ENCODE measurements at regions not wholly inside any gene's neighbourhood (a gene's known extent, or its start where the extent isn't known, plus 50 kb on each side); places are given as distances from the start of the nearest gene placed in this dataset.
"Not testable (repeated sequence)": the region's sequence is repeated elsewhere in the genome, so short reads cannot be mapped to it uniquely, and the experiment has no call there.

- Mint-ChIP-seq H3K27me3 (ENCODE audit: low read depth) (no peaks in the 10 kb centered on the region), H3K27ac (no peak overlapping the region), H3K4me1 (no peaks in the 10 kb centered on the region), H3K4me3 (no peak overlapping the region), H3K36me3 (no peaks in the 10 kb centered on the region), H3K9me3 (peaks cover 7% of the 10 kb centered on the region)
- no peak for DNase-seq (ENCODE audit: low spot score in 2 of 2, unreplicated experiment in 2 of 2)
- TF ChIP-seq CTCF (IDR thresholded peaks at IDR 0.05; ENCODE audit: unreplicated experiment) = no peak
Measured at GRCh38 chr4:59712470-59712869, 1487.7 kb upstream of the ADGRL3 start.

GRCh38 chr4:59724286-59724685 lies 1475.8 kb upstream of the ADGRL3 start:
- H3K9me3 Mint-ChIP-seq = peaks cover 35% of the 10 kb centered on the region
- DNase-seq (ENCODE audit: low spot score in 2 of 2, unreplicated experiment in 2 of 2); H3K27me3 Mint-ChIP-seq (ENCODE audit: low read depth); H3K4me3 Mint-ChIP-seq; H3K4me1 Mint-ChIP-seq; H3K27ac Mint-ChIP-seq: not testable (repeated sequence)
- peaks cover 10% of the 10 kb centered on the region for H3K36me3 Mint-ChIP-seq

- H3K4me3 Mint-ChIP-seq = no peak overlapping the region
- H3K9me3 Mint-ChIP-seq = peaks cover 16% of the 10 kb centered on the region
- no peaks in the 10 kb centered on the region for H3K27me3 Mint-ChIP-seq (ENCODE audit: low read depth)
- H3K27ac Mint-ChIP-seq = no peak overlapping the region
- peaks cover 3% of the 10 kb centered on the region for H3K36me3 Mint-ChIP-seq
- H3K4me1 Mint-ChIP-seq = no peaks in the 10 kb centered on the region
- DNase-seq (ENCODE audit: low spot score in 2 of 2, unreplicated experiment in 2 of 2) = no peak
- TF ChIP-seq CTCF (IDR thresholded peaks at IDR 0.05; ENCODE audit: unreplicated experiment) = no peak
Measured at GRCh38 chr4:59727745-59728144, 1472.4 kb upstream of the ADGRL3 start.

GRCh38 chr4:59728496-59728895 lies 1471.6 kb upstream of the ADGRL3 start:
- Mint-ChIP-seq H3K36me3 (no peaks in the 10 kb centered on the region), H3K4me1 (no peaks in the 10 kb centered on the region), H3K27ac (no peak overlapping the region), H3K27me3 (ENCODE audit: low read depth) (no peaks in the 10 kb centered on the region), H3K4me3 (no peak overlapping the region), H3K9me3 (peaks cover 11% of the 10 kb centered on the region)
- DNase-seq (ENCODE audit: low spot score in 2 of 2, unreplicated experiment in 2 of 2) = no peak
- no peak for TF ChIP-seq CTCF (IDR thresholded peaks at IDR 0.05; ENCODE audit: unreplicated experiment)

- Mint-ChIP-seq H3K4me3 (no peak overlapping the region), H3K4me1 (no peaks in the 10 kb centered on the region), H3K27me3 (ENCODE audit: low read depth) (no peaks in the 10 kb centered on the region), H3K9me3 (peaks cover 10% of the 10 kb centered on the region), H3K36me3 (no peaks in the 10 kb centered on the region), H3K27ac (no peak overlapping the region)
- DNase-seq (ENCODE audit: low spot score in 2 of 2, unreplicated experiment in 2 of 2) = no peak
- TF ChIP-seq CTCF (IDR thresholded peaks at IDR 0.05; ENCODE audit: unreplicated experiment) = no peak
Measured at GRCh38 chr4:59729321-59729720, 1470.8 kb upstream of the ADGRL3 start.

- Mint-ChIP-seq H3K9me3 (peaks cover 19% of the 10 kb centered on the region), H3K27ac (no peak overlapping the region), H3K27me3 (ENCODE audit: low read depth) (no peaks in the 10 kb centered on the region), H3K4me3 (no peak overlapping the region), H3K36me3 (no peaks in the 10 kb centered on the region), H3K4me1 (no peaks in the 10 kb centered on the region)
- TF ChIP-seq CTCF (IDR thresholded peaks at IDR 0.05; ENCODE audit: unreplicated experiment) = no peak
- DNase-seq (ENCODE audit: low spot score in 2 of 2, unreplicated experiment in 2 of 2) = no peak
Measured at GRCh38 chr4:59748433-59748832, 1451.7 kb upstream of the ADGRL3 start.

Measured in mesothelial cell of epicardium (in vitro differentiated cells).